H1 (cell line): ENCODE measurements at regions not wholly inside any gene's neighbourhood (a gene's known extent, or its start where the extent isn't known, plus 50 kb on each side); places are given as distances from the start of the nearest gene placed in this dataset.

Experiments used
- CHD7 ChIP-seq: fragments of 300-600 bp; sonication (generic); IDR thresholded peaks from 2 replicates; pipeline ENCODE4 v1.7.1; 2012; ENCODE audit warnings: low read length, moderate library complexity, mild to moderate bottlenecking, inconsistent platforms; ENCODE audit not compliant: insufficient replicate concordance
- RAD21 ChIP-seq, 2 experiments: IDR thresholded peaks in 1 of 2; conservative IDR thresholded peaks in 1 of 2; 2 replicates each; pipeline ENCODE4 v1.6.1; 2011; ENCODE audit warnings: low read depth in 2 of 2, low read length in 2 of 2, improper control_type of control experiment in 1 of 2, inconsistent platforms in 1 of 2, mild to moderate bottlenecking in 1 of 2, moderate library complexity in 1 of 2

GRCh38 chr5:22911019-22911418, 57.9 kb upstream of the CDH12 start (continued):
- TF ChIP-seq CHD7 (no peak), RAD21 (IDR thresholded peaks at IDR 0.05 in 1 of 2, conservative IDR thresholded peaks at IDR 0.05 in 1 of 2; ENCODE audit: low read depth in 2 of 2, low read length in 2 of 2) (no peak)
- TF ChIP-seq, all 59 proteins: peak for 0
